GM23338 (cell line): ENCODE measurements at regions not wholly inside any gene's neighbourhood (a gene's known extent, or its start where the extent isn't known, plus 50 kb on each side); places are given as distances from the start of the nearest gene placed in this dataset.

Experiments
- ATAC-seq: fragments of 200-7000 bp; cut with Tn5 transposase; 3 replicates; pipeline ENCODE4 v1.9.1; 2020
- DNase-seq: peaks from one replicate; pipeline ENCODE4 v3.0.0-alpha.2; 2015; ENCODE audit warnings: low spot score
- H2AFZ ChIP-seq: fragments of 200-600 bp; sonication (generic); 2 replicates; pipeline ENCODE4 v1.8.0; 2016; ENCODE audit warnings: antibody characterized with exemption, mild to moderate bottlenecking, moderate library complexity
- H3F3A ChIP-seq: fragments of 200-600 bp; sonication (generic); replicated peaks from 2 replicates; pipeline ENCODE4 v1.8.0; 2017; ENCODE audit warnings: antibody characterized with exemption, mixed run types, low read depth
- H3K27ac ChIP-seq: fragments of 200-600 bp; sonication (generic); 2 replicates; pipeline ENCODE4 v1.6.1; 2016; ENCODE audit warnings: low read depth
- H3K27me3 ChIP-seq: fragments of 200-600 bp; sonication (generic); 2 replicates; pipeline ENCODE4 v1.8.0; 2016; ENCODE audit warnings: mild to moderate bottlenecking, mixed run types, moderate library complexity; ENCODE audit not compliant: insufficient read depth
- H3K36me3 ChIP-seq: fragments of 200-600 bp; sonication (generic); 2 replicates; pipeline ENCODE4 v1.8.0; 2016; ENCODE audit warnings: mild to moderate bottlenecking; ENCODE audit not compliant: insufficient read depth
- H3K4me1 ChIP-seq: fragments of 200-600 bp; sonication (generic); 2 replicates; pipeline ENCODE4 v1.8.0; 2016; ENCODE audit warnings: mild to moderate bottlenecking, moderate library complexity; ENCODE audit not compliant: insufficient read depth
- H3K4me2 ChIP-seq: fragments of 200-600 bp; sonication (generic); 2 replicates; pipeline ENCODE4 v1.7.1; 2017; ENCODE audit warnings: mixed run types
- H3K4me3 ChIP-seq: fragments of 200-600 bp; sonication (generic); 2 replicates; pipeline ENCODE4 v1.6.1; 2016; ENCODE audit warnings: mixed run types
- H3K79me2 ChIP-seq: fragments of 200-600 bp; sonication (generic); replicated peaks from 2 replicates; pipeline ENCODE4 v1.8.0; 2017; ENCODE audit warnings: mild to moderate bottlenecking; ENCODE audit not compliant: insufficient read depth
- H3K9me2 ChIP-seq: fragments of 200-600 bp; sonication (generic); 2 replicates; pipeline ENCODE4 v1.8.0; 2017; ENCODE audit not compliant: insufficient read depth
- H4K20me1 ChIP-seq: fragments of 200-600 bp; sonication (generic); replicated peaks from 2 replicates; pipeline ENCODE4 v1.8.0; 2017; ENCODE audit warnings: mild to moderate bottlenecking; ENCODE audit not compliant: insufficient read depth
- H3K27ac Mint-ChIP-seq: 2 replicates; pipeline ENCODE4 v1.8.0; 2020; ENCODE audit warnings: inconsistent platforms, mild to moderate bottlenecking, moderate library complexity, mixed read lengths
- H3K27me3 Mint-ChIP-seq: 3 replicates; pipeline ENCODE4 v1.8.0; 2022; ENCODE audit warnings: low read depth, mild to moderate bottlenecking, moderate library complexity, mixed read lengths, inconsistent platforms; ENCODE audit not compliant: insufficient read depth, poor library complexity
- H3K36me3 Mint-ChIP-seq: 3 replicates; pipeline ENCODE4 v1.8.0; 2021; ENCODE audit warnings: low read depth, mild to moderate bottlenecking, inconsistent platforms, moderate library complexity, mixed read lengths
- H3K4me1 Mint-ChIP-seq: 3 replicates; pipeline ENCODE4 v1.8.0; 2020; ENCODE audit warnings: mild to moderate bottlenecking, inconsistent platforms, mixed read lengths
- H3K4me3 Mint-ChIP-seq: 3 replicates; pipeline ENCODE4 v1.8.0; 2021; ENCODE audit warnings: moderate library complexity, mild to moderate bottlenecking, inconsistent platforms, mixed read lengths
- H3K9me3 Mint-ChIP-seq: 3 replicates; pipeline ENCODE4 v1.8.0; 2020; ENCODE audit warnings: moderate library complexity, mild to moderate bottlenecking, inconsistent platforms, mixed read lengths
- CTCF ChIP-seq, 2 experiments: fragments of 200-600 bp in 1 of 2; sonication (generic) in 1 of 2; conservative IDR thresholded peaks; 2 replicates each; pipeline versions ENCODE4 v1.5.1 to v1.6.1; 2016 to 2017; ENCODE audit warnings: antibody characterized with exemption in 2 of 2, low read depth in 2 of 2, mild to moderate bottlenecking in 2 of 2, moderate library complexity in 1 of 2
- EZH2 ChIP-seq: fragments of 200-600 bp; sonication (generic); IDR thresholded peaks from one replicate; pipeline ENCODE4 v1.8.0; 2017; ENCODE audit warnings: antibody characterized with exemption, mild to moderate bottlenecking, low read depth; ENCODE audit not compliant: unreplicated experiment
- EZH2phosphoT487 ChIP-seq: fragments of 200-600 bp; sonication (generic); IDR thresholded peaks from one replicate; pipeline ENCODE4 v1.8.1; 2018; ENCODE audit warnings: antibody characterized with exemption; ENCODE audit not compliant: unreplicated experiment
- JUNB ChIP-seq: IDR thresholded peaks from one replicate; pipeline ENCODE4 v1.6.1; 2016; ENCODE audit warnings: antibody characterized with exemption; ENCODE audit not compliant: unreplicated experiment
- NANOG ChIP-seq: IDR thresholded peaks from 2 replicates; pipeline ENCODE4 v1.6.1; 2016; ENCODE audit warnings: antibody characterized with exemption, borderline replicate concordance
- POLR2AphosphoS5 ChIP-seq: IDR thresholded peaks from 2 replicates; pipeline ENCODE4 v1.6.1; 2016; ENCODE audit warnings: antibody characterized with exemption, low read depth
- STAT1 ChIP-seq: IDR thresholded peaks from one replicate; pipeline ENCODE4 v1.6.1; 2016; ENCODE audit warnings: antibody characterized with exemption; ENCODE audit not compliant: unreplicated experiment
- ZNF114 ChIP-seq: fragments of 250-450 bp; sonication (Bioruptor Pico); IDR thresholded peaks from 2 replicates; pipeline ENCODE4 v1.5.0; 2020; ENCODE audit warnings: mild to moderate bottlenecking, moderate library complexity
- ZNF331 ChIP-seq: fragments of 250-450 bp; sonication (Bioruptor Pico); IDR thresholded peaks from 2 replicates; pipeline ENCODE4 v1.5.0; 2020; ENCODE audit warnings: low read depth, mild to moderate bottlenecking, moderate library complexity
- TF ChIP-seq, protein P1 (sequence below): fragments of 250-450 bp; sonication (Bioruptor Pico); IDR thresholded peaks from 2 replicates; pipeline ENCODE4 v1.5.0; 2020; ENCODE audit warnings: mild to moderate bottlenecking, moderate library complexity

GRCh38 chr12:105927564-105927963 is 211.2 kb downstream of the NUAK1 start (continued):
- TF ChIP-seq, protein P1, sequence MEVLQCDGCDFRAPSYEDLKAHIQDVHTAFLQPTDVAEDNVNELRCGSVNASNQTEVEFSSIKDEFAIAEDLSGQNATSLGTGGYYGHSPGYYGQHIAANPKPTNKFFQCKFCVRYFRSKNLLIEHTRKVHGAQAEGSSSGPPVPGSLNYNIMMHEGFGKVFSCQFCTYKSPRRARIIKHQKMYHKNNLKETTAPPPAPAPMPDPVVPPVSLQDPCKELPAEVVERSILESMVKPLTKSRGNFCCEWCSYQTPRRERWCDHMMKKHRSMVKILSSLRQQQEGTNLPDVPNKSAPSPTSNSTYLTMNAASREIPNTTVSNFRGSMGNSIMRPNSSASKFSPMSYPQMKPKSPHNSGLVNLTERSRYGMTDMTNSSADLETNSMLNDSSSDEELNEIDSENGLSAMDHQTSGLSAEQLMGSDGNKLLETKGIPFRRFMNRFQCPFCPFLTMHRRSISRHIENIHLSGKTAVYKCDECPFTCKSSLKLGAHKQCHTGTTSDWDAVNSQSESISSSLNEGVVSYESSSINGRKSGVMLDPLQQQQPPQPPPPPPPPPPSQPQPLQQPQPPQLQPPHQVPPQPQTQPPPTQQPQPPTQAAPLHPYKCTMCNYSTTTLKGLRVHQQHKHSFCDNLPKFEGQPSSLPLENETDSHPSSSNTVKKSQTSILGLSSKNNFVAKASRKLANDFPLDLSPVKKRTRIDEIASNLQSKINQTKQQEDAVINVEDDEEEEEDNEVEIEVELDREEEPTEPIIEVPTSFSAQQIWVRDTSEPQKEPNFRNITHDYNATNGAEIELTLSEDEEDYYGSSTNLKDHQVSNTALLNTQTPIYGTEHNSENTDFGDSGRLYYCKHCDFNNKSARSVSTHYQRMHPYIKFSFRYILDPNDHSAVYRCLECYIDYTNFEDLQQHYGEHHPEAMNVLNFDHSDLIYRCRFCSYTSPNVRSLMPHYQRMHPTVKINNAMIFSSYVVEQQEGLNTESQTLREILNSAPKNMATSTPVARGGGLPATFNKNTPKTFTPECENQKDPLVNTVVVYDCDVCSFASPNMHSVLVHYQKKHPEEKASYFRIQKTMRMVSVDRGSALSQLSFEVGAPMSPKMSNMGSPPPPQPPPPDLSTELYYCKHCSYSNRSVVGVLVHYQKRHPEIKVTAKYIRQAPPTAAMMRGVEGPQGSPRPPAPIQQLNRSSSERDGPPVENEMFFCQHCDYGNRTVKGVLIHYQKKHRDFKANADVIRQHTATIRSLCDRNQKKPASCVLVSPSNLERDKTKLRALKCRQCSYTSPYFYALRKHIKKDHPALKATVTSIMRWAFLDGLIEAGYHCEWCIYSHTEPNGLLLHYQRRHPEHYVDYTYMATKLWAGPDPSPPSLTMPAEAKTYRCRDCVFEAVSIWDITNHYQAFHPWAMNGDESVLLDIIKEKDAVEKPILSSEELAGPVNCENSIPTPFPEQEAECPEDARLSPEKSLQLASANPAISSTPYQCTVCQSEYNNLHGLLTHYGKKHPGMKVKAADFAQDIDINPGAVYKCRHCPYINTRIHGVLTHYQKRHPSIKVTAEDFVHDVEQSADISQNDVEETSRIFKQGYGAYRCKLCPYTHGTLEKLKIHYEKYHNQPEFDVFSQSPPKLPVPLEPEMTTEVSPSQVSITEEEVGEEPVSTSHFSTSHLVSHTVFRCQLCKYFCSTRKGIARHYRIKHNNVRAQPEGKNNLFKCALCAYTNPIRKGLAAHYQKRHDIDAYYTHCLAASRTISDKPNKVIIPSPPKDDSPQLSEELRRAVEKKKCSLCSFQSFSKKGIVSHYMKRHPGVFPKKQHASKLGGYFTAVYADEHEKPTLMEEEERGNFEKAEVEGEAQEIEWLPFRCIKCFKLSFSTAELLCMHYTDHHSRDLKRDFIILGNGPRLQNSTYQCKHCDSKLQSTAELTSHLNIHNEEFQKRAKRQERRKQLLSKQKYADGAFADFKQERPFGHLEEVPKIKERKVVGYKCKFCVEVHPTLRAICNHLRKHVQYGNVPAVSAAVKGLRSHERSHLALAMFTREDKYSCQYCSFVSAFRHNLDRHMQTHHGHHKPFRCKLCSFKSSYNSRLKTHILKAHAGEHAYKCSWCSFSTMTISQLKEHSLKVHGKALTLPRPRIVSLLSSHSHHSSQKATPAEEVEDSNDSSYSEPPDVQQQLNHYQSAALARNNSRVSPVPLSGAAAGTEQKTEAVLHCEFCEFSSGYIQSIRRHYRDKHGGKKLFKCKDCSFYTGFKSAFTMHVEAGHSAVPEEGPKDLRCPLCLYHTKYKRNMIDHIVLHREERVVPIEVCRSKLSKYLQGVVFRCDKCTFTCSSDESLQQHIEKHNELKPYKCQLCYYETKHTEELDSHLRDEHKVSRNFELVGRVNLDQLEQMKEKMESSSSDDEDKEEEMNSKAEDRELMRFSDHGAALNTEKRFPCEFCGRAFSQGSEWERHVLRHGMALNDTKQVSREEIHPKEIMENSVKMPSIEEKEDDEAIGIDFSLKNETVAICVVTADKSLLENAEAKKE (CRISPR knock-in tag): no peak
- TF ChIP-seq STAT1: no peak
- TF ChIP-seq NANOG: no peak

- H3K4me1 Mint-ChIP-seq: peaks cover 17% of the 10 kb centered on the region
- no peak for ATAC-seq
- no peak overlapping the region for H3K4me3 ChIP-seq
- no peaks in the 10 kb centered on the region for H4K20me1 ChIP-seq
- H3K36me3 ChIP-seq: no peaks in the 10 kb centered on the region
- no peaks in the 10 kb centered on the region for H3K27me3 ChIP-seq
- H3K9me3 Mint-ChIP-seq: peaks cover 6% of the 10 kb centered on the region; the same call in 1 of the 3 replicates
- no peak overlapping the region for H2AFZ ChIP-seq
- no peak for DNase-seq
- peaks cover 12% of the 10 kb centered on the region for H3K9me2 ChIP-seq
- H3K27ac ChIP-seq: no peak overlapping the region
- TF ChIP-seq EZH2phosphoT487 (no peak), JUNB (no peak), POLR2AphosphoS5 (no peak), ZNF114 (CRISPR knock-in tag) (no peak), CTCF (conservative IDR thresholded peaks at IDR 0.05; ENCODE audit: low read depth in 2 of 2) (no peak), NANOG (no peak), ZNF331 (CRISPR knock-in tag) (no peak), STAT1 (no peak), EZH2 (no peak)
- H3K79me2 ChIP-seq: no peaks in the 10 kb centered on the region
- H3K36me3 Mint-ChIP-seq: no peaks in the 10 kb centered on the region
- no peaks in the 10 kb centered on the region for H3K27me3 Mint-ChIP-seq
- no peak overlapping the region for H3K27ac Mint-ChIP-seq
- no peaks in the 10 kb centered on the region for H3F3A ChIP-seq
- H3K4me1 ChIP-seq: peaks cover 9% of the 10 kb centered on the region; the same call in 1 of the 2 replicates
- no peak overlapping the region for H3K4me2 ChIP-seq
- H3K4me3 Mint-ChIP-seq: no peak overlapping the region
Observed at GRCh38 chr12:105928436-105928835, 210.3 kb downstream of the NUAK1 start.
